K562 (cell line): ENCODE measurements at regions not wholly inside any gene's neighbourhood (a gene's known extent, or its start where the extent isn't known, plus 50 kb on each side); places are given as distances from the start of the nearest gene placed in this dataset.

Experiments used
- ATAC-seq: fragments of 200-7000 bp; cut with Tn5 transposase; 3 replicates; pipeline ENCODE4 v1.9.1; 2020; ENCODE audit warnings: moderate library complexity
- BruUV-seq: library from RNA; stranded (reverse); fragments of 400-500 nt; replicated peaks from 2 replicates; lab custom pipeline; 2021; lab: Mats Ljungman, UMichigan
- CTCF ChIA-PET: fragments of 300-600 bp; formaldehyde crosslinking; extraction: SDS; loops from one replicate; lab custom pipeline; 2021; ENCODE audit warnings: low intra/inter-chr PET ratio; lab: Yijun Ruan, JAX
- POLR2A ChIA-PET: fragments of 300-600, 350-650 bp; sonication (Branson Sonifier 250); formaldehyde crosslinking; extraction: SDS; loops from one replicate; lab custom pipeline; 2021; ENCODE audit warnings: antibody characterized with exemption, inconsistent platforms; lab: Yijun Ruan, JAX
- DNase-seq, 4 experiments: peaks; one replicate each; pipeline versions ENCODE4 v3.0.0 to v3.0.0-alpha.2; 2011 to 2018; ENCODE audit warnings: low spot score in 3 of 4, mixed read lengths in 3 of 4; ENCODE audit errors: extremely low read depth in 1 of 4
- FAIRE-seq: peaks from 2 replicates; lab custom pipeline; 2011; peaks lifted over from hg19 to GRCh38; lab: Jason Lieb, UNC
- H2AFZ ChIP-seq: 2 replicates; pipeline ENCODE4 v1.6.0; 2011; ENCODE audit warnings: low read depth, low read length, control low read depth, inconsistent platforms
- H3K27ac ChIP-seq: fragments of 200-600 bp; 3 replicates; pipeline ENCODE4 v1.8.0; 2011; ENCODE audit warnings: low read depth, mild to moderate bottlenecking, control low read depth, inconsistent platforms, low read length, moderate library complexity, mixed read lengths; ENCODE audit errors: extremely low read depth
- H3K27me3 ChIP-seq, 2 experiments: fragments of 300-600 bp in 1 of 2; 2 replicates in 1 of 2; 3 replicates in 1 of 2; pipeline versions ENCODE4 v1.6.0 to v1.8.0; 2011; ENCODE audit warnings: inconsistent platforms in 2 of 2, low read length in 2 of 2, mild to moderate bottlenecking in 1 of 2, mixed read lengths in 1 of 2, moderate library complexity in 1 of 2; ENCODE audit not compliant: control insufficient read depth in 2 of 2, insufficient read depth in 2 of 2
- H3K36me3 ChIP-seq: fragments of 300-600 bp; 3 replicates; pipeline ENCODE4 v1.8.0; 2011; ENCODE audit warnings: mild to moderate bottlenecking, low read length, inconsistent platforms; ENCODE audit not compliant: control insufficient read depth, insufficient read depth
- H3K4me1 ChIP-seq, 2 experiments: fragments of 200-600 bp in 1 of 2; replicated peaks in 1 of 2; 2 replicates in 1 of 2; 3 replicates in 1 of 2; pipeline versions ENCODE4 v1.5.1 to v1.8.0; 2011; ENCODE audit warnings: inconsistent platforms in 2 of 2, low read length in 2 of 2, mild to moderate bottlenecking in 1 of 2, mixed read lengths in 1 of 2, moderate library complexity in 1 of 2; ENCODE audit not compliant: control insufficient read depth in 2 of 2, insufficient read depth in 2 of 2
- H3K4me2 ChIP-seq: 2 replicates; pipeline ENCODE4 v1.6.1; 2011; ENCODE audit warnings: low read length, control low read depth, inconsistent platforms, mixed read lengths; ENCODE audit not compliant: insufficient read depth
- H3K4me3 ChIP-seq: fragments of 200-600 bp; sonication (generic), shearing (Covaris generic); 2 replicates; pipeline ENCODE4 v1.5.1; 2016; ENCODE audit warnings: control low read depth, inconsistent platforms
- H3K79me2 ChIP-seq: fragments of 200-600 bp; 3 replicates; pipeline ENCODE4 v1.8.0; 2011; ENCODE audit warnings: low read length, inconsistent platforms; ENCODE audit not compliant: control insufficient read depth, insufficient read depth
- H3K9ac ChIP-seq, 2 experiments: 2 replicates each; pipeline versions ENCODE4 v1.6.0 to v1.6.1; 2011; ENCODE audit warnings: low read depth in 2 of 2, low read length in 2 of 2, control low read depth in 1 of 2, inconsistent platforms in 1 of 2, mild to moderate bottlenecking in 1 of 2, mixed read lengths in 1 of 2; ENCODE audit not compliant: insufficient read depth in 1 of 2
- H3K9me1 ChIP-seq: one replicate; pipeline ENCODE4 v1.6.0; 2011; ENCODE audit warnings: inconsistent platforms, mild to moderate bottlenecking, low read length, moderate library complexity; ENCODE audit not compliant: control insufficient read depth, insufficient read depth
- H3K9me3 ChIP-seq: replicated peaks from 2 replicates; pipeline ENCODE4 v1.5.1; 2011; ENCODE audit warnings: low read depth, low read length, inconsistent platforms; ENCODE audit not compliant: control insufficient read depth, insufficient read depth
- H4K20me1 ChIP-seq: replicated peaks from 2 replicates; pipeline ENCODE4 v1.6.1; 2011; ENCODE audit warnings: low read length, inconsistent platforms, mixed read lengths; ENCODE audit not compliant: control insufficient read depth, insufficient read depth
- DNMT1 ChIP-seq: fragments of 450-650 bp; IDR thresholded peaks from 2 replicates; pipeline ENCODE4 v1.6.1; 2016; ENCODE audit warnings: antibody characterized with exemption, mild to moderate bottlenecking
- ETV6 ChIP-seq, 3 experiments: fragments of 150-350 bp in 1 of 3; sonication (generic) in 1 of 3; formaldehyde crosslinking in 1 of 3; IDR thresholded peaks; 2 replicates each; pipeline versions ENCODE4 v1.6.1 to v1.8.0; 2014 to 2022; ENCODE audit warnings: borderline replicate concordance in 2 of 3, low read depth in 2 of 3, antibody characterized with exemption in 1 of 3, low read length in 1 of 3, mild to moderate bottlenecking in 1 of 3, missing genetic modification reagents in 1 of 3
- RBFOX2 ChIP-seq: fragments of 200-400 bp; formaldehyde crosslinking; IDR thresholded peaks from 2 replicates; pipeline ENCODE4 v1.6.1; 2017; ENCODE audit warnings: low read depth, mild to moderate bottlenecking, low read length, moderate library complexity
- SNIP1 ChIP-seq: fragments of 450-650 bp; IDR thresholded peaks from 2 replicates; pipeline ENCODE4 v1.7.1; 2017; ENCODE audit warnings: low read depth, mild to moderate bottlenecking
- WGBS: fragments of 100-300 bp; shearing (Covaris generic); methylation state at CpG from one replicate; pipeline ENCODE4 v1.1.6; 2016; ENCODE audit warnings: low coverage, mixed read lengths; ENCODE audit not compliant: insufficient coverage; ENCODE audit errors: missing lambda C conversion rate; 5-methylcytosine and 5-hydroxymethylcytosine counted together
- in situ Hi-C: fragments of 300-500 bp; cut with MboI; formaldehyde crosslinking; loops from 4 replicates; pipeline ENCODE4 v1.15.0; 2018; ENCODE audit warnings: inconsistent platforms, mixed read lengths
- intact Hi-C: fragments of 100-400 bp; cut with micrococcal nuclease; formaldehyde crosslinking; loops from 2 replicates; pipeline ENCODE4 v1.14.2; 2022
- TF ChIP-seq, protein P1 (sequence below): sonication (generic); formaldehyde crosslinking; IDR thresholded peaks from 2 replicates; pipeline ENCODE4 v1.8.0; 2022; ENCODE audit warnings: mild to moderate bottlenecking, missing genetic modification reagents
- TF ChIP-seq, protein P2 (sequence below), 2 experiments: fragments of 450-650 bp; IDR thresholded peaks; 2 replicates each; pipeline ENCODE4 v1.6.1; 2016

DNA sequence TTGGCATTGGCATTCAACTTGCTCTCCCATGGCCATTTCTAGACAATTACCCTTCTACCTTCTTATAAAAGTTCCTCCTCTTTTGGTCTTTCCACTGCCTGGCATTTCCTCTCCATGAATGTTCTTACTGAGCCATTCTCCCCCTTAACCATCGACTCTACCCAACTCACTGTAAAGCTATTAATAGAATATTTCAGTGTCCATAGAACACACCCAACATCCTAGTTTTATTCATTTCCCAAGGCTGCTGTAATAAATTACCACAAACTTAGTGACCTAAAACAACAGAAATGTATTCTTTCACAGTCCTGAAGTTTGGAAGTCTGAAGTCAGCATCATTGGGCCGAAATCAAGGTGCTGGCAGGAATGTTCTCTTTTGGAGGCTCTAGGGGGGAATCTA lies 170.0 kb upstream of the ATP5MC3 start:
- Histone ChIP-seq H3K4me2 (no peak overlapping the region), H3K4me1 (no peaks in the 10 kb centered on the region), H3K27ac (no peak overlapping the region), H3K9me1 (no peaks in the 10 kb centered on the region), H3K4me3 (no peak overlapping the region), H3K79me2 (no peaks in the 10 kb centered on the region), H3K9me3 (no peaks in the 10 kb centered on the region), H2AFZ (no peak overlapping the region), H3K27me3 (peaks cover 2 to 10% of the 10 kb centered on the region in 2 experiments; a peak in 4 of 5 replicates), H4K20me1 (no peaks in the 10 kb centered on the region; the same call in 1 of the 2 replicates), H3K9ac (no peak overlapping the region), H3K36me3 (no peaks in the 10 kb centered on the region)
- FAIRE-seq (no peak), ATAC-seq (no peak), DNase-seq (no peak)
- WGBS = 0% methylated on average over 2 of the region's 2 CpGs
- POLR2A ChIA-PET = no interaction called here
- TF ChIP-seq, protein P1, sequence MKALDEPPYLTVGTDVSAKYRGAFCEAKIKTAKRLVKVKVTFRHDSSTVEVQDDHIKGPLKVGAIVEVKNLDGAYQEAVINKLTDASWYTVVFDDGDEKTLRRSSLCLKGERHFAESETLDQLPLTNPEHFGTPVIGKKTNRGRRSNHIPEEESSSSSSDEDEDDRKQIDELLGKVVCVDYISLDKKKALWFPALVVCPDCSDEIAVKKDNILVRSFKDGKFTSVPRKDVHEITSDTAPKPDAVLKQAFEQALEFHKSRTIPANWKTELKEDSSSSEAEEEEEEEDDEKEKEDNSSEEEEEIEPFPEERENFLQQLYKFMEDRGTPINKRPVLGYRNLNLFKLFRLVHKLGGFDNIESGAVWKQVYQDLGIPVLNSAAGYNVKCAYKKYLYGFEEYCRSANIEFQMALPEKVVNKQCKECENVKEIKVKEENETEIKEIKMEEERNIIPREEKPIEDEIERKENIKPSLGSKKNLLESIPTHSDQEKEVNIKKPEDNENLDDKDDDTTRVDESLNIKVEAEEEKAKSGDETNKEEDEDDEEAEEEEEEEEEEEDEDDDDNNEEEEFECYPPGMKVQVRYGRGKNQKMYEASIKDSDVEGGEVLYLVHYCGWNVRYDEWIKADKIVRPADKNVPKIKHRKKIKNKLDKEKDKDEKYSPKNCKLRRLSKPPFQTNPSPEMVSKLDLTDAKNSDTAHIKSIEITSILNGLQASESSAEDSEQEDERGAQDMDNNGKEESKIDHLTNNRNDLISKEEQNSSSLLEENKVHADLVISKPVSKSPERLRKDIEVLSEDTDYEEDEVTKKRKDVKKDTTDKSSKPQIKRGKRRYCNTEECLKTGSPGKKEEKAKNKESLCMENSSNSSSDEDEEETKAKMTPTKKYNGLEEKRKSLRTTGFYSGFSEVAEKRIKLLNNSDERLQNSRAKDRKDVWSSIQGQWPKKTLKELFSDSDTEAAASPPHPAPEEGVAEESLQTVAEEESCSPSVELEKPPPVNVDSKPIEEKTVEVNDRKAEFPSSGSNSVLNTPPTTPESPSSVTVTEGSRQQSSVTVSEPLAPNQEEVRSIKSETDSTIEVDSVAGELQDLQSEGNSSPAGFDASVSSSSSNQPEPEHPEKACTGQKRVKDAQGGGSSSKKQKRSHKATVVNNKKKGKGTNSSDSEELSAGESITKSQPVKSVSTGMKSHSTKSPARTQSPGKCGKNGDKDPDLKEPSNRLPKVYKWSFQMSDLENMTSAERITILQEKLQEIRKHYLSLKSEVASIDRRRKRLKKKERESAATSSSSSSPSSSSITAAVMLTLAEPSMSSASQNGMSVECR = no peak
- TF ChIP-seq ETV6 (IDR thresholded peaks at IDR 0.05; ENCODE audit: borderline replicate concordance in 1 of 2, low read depth in 2 of 2, low read length in 1 of 2) (no peak), ETV6 (CRISPR knock-in tag; IDR thresholded peaks at IDR 0.05; ENCODE audit: borderline replicate concordance) (no peak), DNMT1 (no peak), RBFOX2 (no peak), SNIP1 (no peak)
- TF ChIP-seq, protein P2, sequence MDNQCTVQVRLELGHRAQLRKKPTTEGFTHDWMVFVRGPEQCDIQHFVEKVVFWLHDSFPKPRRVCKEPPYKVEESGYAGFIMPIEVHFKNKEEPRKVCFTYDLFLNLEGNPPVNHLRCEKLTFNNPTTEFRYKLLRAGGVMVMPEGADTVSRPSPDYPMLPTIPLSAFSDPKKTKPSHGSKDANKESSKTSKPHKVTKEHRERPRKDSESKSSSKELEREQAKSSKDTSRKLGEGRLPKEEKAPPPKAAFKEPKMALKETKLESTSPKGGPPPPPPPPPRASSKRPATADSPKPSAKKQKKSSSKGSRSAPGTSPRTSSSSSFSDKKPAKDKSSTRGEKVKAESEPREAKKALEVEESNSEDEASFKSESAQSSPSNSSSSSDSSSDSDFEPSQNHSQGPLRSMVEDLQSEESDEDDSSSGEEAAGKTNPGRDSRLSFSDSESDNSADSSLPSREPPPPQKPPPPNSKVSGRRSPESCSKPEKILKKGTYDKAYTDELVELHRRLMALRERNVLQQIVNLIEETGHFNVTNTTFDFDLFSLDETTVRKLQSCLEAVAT (IDR thresholded peaks at IDR 0.05) = no peak
- in situ Hi-C loops = no loop called here
- CTCF ChIA-PET = interaction anchor here (0.6 kb wide), 1 partner anchor 422 kb away, joined by 3 read pairs; no protein-coding TSS in a partner anchor
- intact Hi-C loops = no loop called here
- no TSS peak for BruUV-seq
